OCI-LY7 (cell line): ENCODE measurements at regions not wholly inside any gene's neighbourhood (a gene's known extent, or its start where the extent isn't known, plus 50 kb on each side); places are given as distances from the start of the nearest gene placed in this dataset.
"Not testable (repeated sequence)": the region's sequence is repeated elsewhere in the genome, so short reads cannot be mapped to it uniquely, and the experiment has no call there.

Experiments
- BruUV-seq: library from RNA; stranded (reverse); fragments of 400-500 nt; replicated peaks from 2 replicates; lab custom pipeline; 2021; lab: Mats Ljungman, UMichigan
- CTCF ChIA-PET: fragments of 300-600 bp; sonication (Branson Sonifier 250); formaldehyde crosslinking; loops from one replicate; lab custom pipeline; 2022; ENCODE audit warnings: antibody characterized with exemption; ENCODE audit not compliant: unreplicated experiment; lab: Charles Lee
- POLR2A ChIA-PET: fragments of 300-600 bp; sonication (Branson Sonifier 250); formaldehyde crosslinking; loops from one replicate; lab custom pipeline; 2022; ENCODE audit warnings: antibody characterized with exemption; lab: Charles Lee
- DNase-seq: peaks from one replicate; pipeline ENCODE4 v3.0.0-alpha.2; 2015; ENCODE audit warnings: low spot score
- H2AFZ ChIP-seq: fragments of 200-600 bp; sonication (generic), shearing (Covaris generic); 2 replicates; pipeline ENCODE4 v1.6.1; 2014; ENCODE audit warnings: mild to moderate bottlenecking, antibody characterized with exemption, low read length, moderate library complexity
- H3K27ac ChIP-seq: fragments of 200-600 bp; sonication (generic); 2 replicates; pipeline ENCODE4 v1.5.1; 2014; ENCODE audit warnings: mixed run types, low read depth, mild to moderate bottlenecking, moderate library complexity, low read length, inconsistent platforms; ENCODE audit not compliant: poor library complexity, severe bottlenecking
- H3K36me3 ChIP-seq: fragments of 200-600 bp; sonication (generic); 2 replicates; pipeline ENCODE4 v1.6.1; 2014; ENCODE audit warnings: mild to moderate bottlenecking, antibody characterized with exemption, low read length, moderate library complexity, mixed read lengths; ENCODE audit not compliant: insufficient read depth
- H3K4me1 ChIP-seq: fragments of 200-600 bp; sonication (generic); 2 replicates; pipeline ENCODE4 v1.5.1; 2014; ENCODE audit warnings: mild to moderate bottlenecking, low read length; ENCODE audit not compliant: insufficient read depth, poor library complexity, severe bottlenecking
- H3K4me2 ChIP-seq: fragments of 200-600 bp; sonication (generic); 2 replicates; pipeline ENCODE4 v1.6.1; 2014; ENCODE audit warnings: mild to moderate bottlenecking, low read length
- H3K4me3 ChIP-seq: fragments of 200-600 bp; sonication (generic); 2 replicates; pipeline ENCODE4 v1.5.1; 2014; ENCODE audit warnings: mild to moderate bottlenecking, low read depth, low read length; ENCODE audit not compliant: poor library complexity, severe bottlenecking
- H3K79me2 ChIP-seq: fragments of 200-600 bp; sonication (generic); 2 replicates; pipeline ENCODE4 v1.6.1; 2016; ENCODE audit warnings: low read depth, mild to moderate bottlenecking, low read length, moderate library complexity, mixed read lengths; ENCODE audit not compliant: insufficient read depth
- H3K9me2 ChIP-seq: fragments of 200-600 bp; sonication (generic); 2 replicates; pipeline ENCODE4 v1.6.1; 2016; ENCODE audit warnings: mild to moderate bottlenecking, low read length, mixed read lengths; ENCODE audit not compliant: insufficient read depth
- H3K9me3 ChIP-seq: fragments of 200-600 bp; sonication (generic); 2 replicates; pipeline ENCODE4 v1.6.1; 2014; ENCODE audit warnings: mild to moderate bottlenecking, mixed run types, low read length, mixed read lengths
- H4K20me1 ChIP-seq: fragments of 200-600 bp; sonication (generic); 2 replicates; pipeline ENCODE4 v1.6.1; 2014; ENCODE audit warnings: mild to moderate bottlenecking, antibody characterized with exemption, low read length, moderate library complexity, mixed read lengths; ENCODE audit not compliant: insufficient read depth
- intact Hi-C: fragments of 100-400 bp; cut with micrococcal nuclease; formaldehyde crosslinking; loops from one replicate; pipeline ENCODE4 v1.10.0; 2022; ENCODE audit not compliant: unreplicated experiment

DNA sequence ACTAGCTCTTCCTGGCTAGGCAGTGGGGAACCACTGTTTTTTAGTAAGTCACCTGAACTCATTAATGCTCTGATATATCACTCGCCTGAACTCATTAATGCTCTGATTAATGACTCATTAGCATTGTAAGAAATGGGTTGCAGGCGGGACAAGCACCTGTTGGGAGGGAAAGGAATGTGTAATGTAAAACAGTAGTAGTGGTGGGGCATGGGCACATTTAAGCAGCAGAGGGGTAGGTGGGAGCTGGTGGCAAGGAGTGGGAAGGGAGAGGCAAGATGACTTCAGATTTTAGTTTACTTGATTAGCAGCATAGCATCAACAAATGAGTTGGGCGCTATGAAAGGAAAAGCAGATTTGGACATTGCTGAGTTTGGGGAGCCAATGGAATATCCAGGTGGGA, 68.2 kb downstream of the SYT15B start:
- H3K4me3 ChIP-seq, POLR2A ChIA-PET, CTCF ChIA-PET, H3K9me2 ChIP-seq, H3K79me2 ChIP-seq, intact Hi-C loops, H2AFZ ChIP-seq, DNase-seq, H4K20me1 ChIP-seq, H3K4me1 ChIP-seq, BruUV-seq, H3K27ac ChIP-seq, H3K4me2 ChIP-seq, H3K9me3 ChIP-seq, H3K36me3 ChIP-seq: not testable (repeated sequence)

GRCh38 chr10:47690304-47690703, 73.1 kb downstream of the SYT15B start:
- CTCF ChIA-PET, intact Hi-C loops, H3K4me2 ChIP-seq: not testable (repeated sequence)

DNA sequence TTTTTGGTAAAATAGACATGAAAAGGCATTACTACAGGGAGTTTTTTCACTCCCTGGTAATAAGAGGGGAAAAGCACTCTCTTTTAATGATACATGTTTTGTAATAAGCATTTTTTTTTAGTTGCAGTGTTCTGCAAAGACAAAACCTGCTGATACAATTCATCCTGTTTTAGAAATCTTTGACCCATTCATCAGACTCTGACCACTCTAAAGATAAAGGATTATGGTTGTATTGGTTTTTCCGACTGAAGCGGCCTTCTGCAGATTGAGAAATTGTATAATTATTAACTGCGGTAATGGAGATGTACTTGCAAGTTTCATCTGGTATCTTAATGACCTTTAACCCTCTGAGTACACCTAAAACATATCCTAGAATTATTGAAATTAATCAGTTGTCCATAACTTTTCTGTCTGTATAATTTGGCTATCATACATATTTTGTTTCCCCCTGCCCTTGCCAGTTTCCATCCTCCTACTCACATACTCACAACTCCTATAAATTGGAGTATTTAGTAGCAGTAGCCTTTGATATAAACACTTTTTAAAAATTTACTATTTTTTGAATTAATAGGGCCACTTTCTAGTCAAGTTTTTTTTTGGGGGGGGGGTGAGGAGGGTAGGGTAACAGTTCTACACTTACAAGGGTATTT, 79.4 kb downstream of the SYT15B start:
- H3K4me1 ChIP-seq, H3K4me2 ChIP-seq, H3K9me2 ChIP-seq, H3K36me3 ChIP-seq, H3K9me3 ChIP-seq, DNase-seq, BruUV-seq, H3K79me2 ChIP-seq, H2AFZ ChIP-seq, H3K27ac ChIP-seq, POLR2A ChIA-PET, intact Hi-C loops, CTCF ChIA-PET, H3K4me3 ChIP-seq, H4K20me1 ChIP-seq: not testable (repeated sequence)

More at GRCh38 chr10:47690304-47690703, 73.1 kb downstream of the SYT15B start:
- H3K79me2 ChIP-seq, BruUV-seq, H4K20me1 ChIP-seq, H3K9me2 ChIP-seq, H3K9me3 ChIP-seq, H3K4me1 ChIP-seq, DNase-seq, H3K4me3 ChIP-seq, H3K27ac ChIP-seq, POLR2A ChIA-PET, H2AFZ ChIP-seq, H3K36me3 ChIP-seq: not testable (repeated sequence)

DNA sequence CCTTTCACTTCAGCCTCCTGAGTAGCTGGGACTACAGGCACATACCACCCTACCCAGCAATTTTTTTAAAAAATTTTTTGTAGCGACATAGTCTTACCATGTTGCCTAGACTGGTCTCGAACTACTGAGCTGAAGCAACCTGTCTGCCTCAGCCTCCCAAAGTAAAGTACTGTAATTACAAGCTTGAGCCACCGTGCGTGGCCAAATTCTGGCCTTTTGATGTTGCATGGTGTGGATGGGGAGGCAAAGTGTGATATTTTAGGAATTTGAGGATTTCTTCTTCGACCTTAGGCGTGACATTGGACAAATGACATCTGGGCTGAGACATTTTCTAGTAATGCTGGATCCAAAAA, 81.8 kb downstream of the SYT15B start:
- POLR2A ChIA-PET, BruUV-seq, H3K4me2 ChIP-seq, H4K20me1 ChIP-seq, H3K27ac ChIP-seq, H2AFZ ChIP-seq, H3K4me1 ChIP-seq, H3K9me3 ChIP-seq, H3K4me3 ChIP-seq, DNase-seq, H3K36me3 ChIP-seq, H3K79me2 ChIP-seq, intact Hi-C loops, CTCF ChIA-PET, H3K9me2 ChIP-seq: not testable (repeated sequence)

GRCh38 chr10:47680848-47681637, 82.3 kb downstream of the SYT15B start:
- not testable (repeated sequence) for H3K4me2 ChIP-seq

DNA sequence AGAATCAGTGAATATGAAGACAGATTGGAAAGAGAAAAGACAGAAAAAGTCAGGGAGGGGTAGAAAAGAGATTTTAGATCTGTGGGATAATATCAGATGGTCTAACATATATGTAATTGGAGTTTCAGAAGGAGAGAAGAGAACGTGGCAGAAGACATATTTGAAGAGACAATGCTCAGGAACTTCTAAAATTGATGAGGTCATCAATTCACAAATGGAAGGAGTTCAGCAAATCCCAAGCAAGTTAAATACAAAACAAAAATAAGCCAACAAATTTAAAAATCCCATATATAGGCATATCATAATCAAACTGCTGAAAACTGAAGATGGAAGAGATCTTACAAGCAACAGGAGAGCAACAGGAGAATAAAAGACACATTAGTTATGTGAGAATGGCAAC, 87.3 kb downstream of the SYT15B start:
- H2AFZ ChIP-seq, H3K4me1 ChIP-seq, H3K4me3 ChIP-seq, DNase-seq, POLR2A ChIA-PET, H3K36me3 ChIP-seq, BruUV-seq, H4K20me1 ChIP-seq, CTCF ChIA-PET, intact Hi-C loops, H3K79me2 ChIP-seq, H3K9me2 ChIP-seq, H3K9me3 ChIP-seq, H3K27ac ChIP-seq, H3K4me2 ChIP-seq: not testable (repeated sequence)

More at GRCh38 chr10:47680848-47681637, 82.3 kb downstream of the SYT15B start:
- H3K4me3 ChIP-seq, H3K79me2 ChIP-seq, BruUV-seq, H4K20me1 ChIP-seq, H3K27ac ChIP-seq, H3K36me3 ChIP-seq, CTCF ChIA-PET, intact Hi-C loops, H2AFZ ChIP-seq, H3K9me3 ChIP-seq, POLR2A ChIA-PET, H3K9me2 ChIP-seq, DNase-seq, H3K4me1 ChIP-seq: not testable (repeated sequence)
